Ascending aorta (tissue), 2 donors: ENCODE measurements at regions not wholly inside any gene's neighbourhood (a gene's known extent, or its start where the extent isn't known, plus 50 kb on each side); places are given as distances from the start of the nearest gene placed in this dataset.

ENCODE experiments used
- DNase-seq, 2 donors: peaks; one replicate each; pipeline ENCODE4 v3.0.0-alpha.2; 2019; ENCODE audit warnings: low spot score in 2 of 2
- H3K27ac ChIP-seq, 2 donors: fragments of 200-600 bp; sonication (generic); one replicate each; pipeline ENCODE4 v1.5.1; 2016 to 2017; ENCODE audit warnings: mild to moderate bottlenecking in 1 of 2
- H3K27me3 ChIP-seq: fragments of 200-600 bp; sonication (generic); one replicate; pipeline ENCODE4 v1.5.1; 2017
- H3K36me3 ChIP-seq, 2 donors: fragments of 200-600 bp; sonication (generic); one replicate each; pipeline ENCODE4 v1.5.1; 2016
- H3K4me1 ChIP-seq, 2 donors: fragments of 200-600 bp; sonication (generic); one replicate each; pipeline ENCODE4 v1.5.1; 2016 to 2017; ENCODE audit warnings: mild to moderate bottlenecking in 1 of 2
- H3K4me3 ChIP-seq, 2 donors: fragments of 200-600 bp; sonication (generic); one replicate each; pipeline ENCODE4 v1.5.1; 2016 to 2017; ENCODE audit warnings: mild to moderate bottlenecking in 1 of 2
- H3K9me3 ChIP-seq, 2 donors: fragments of 200-600 bp; sonication (generic); one replicate each; pipeline ENCODE4 v1.5.1; 2016
- intact Hi-C: fragments of 100-400 bp; cut with DNase I; formaldehyde crosslinking; loops from one replicate; pipeline ENCODE4 v1.15.1; 2023
- TF ChIP-seq, protein P1 (sequence below), 3 experiments: fragments of 200-600 bp in 2 of 3; fragments of 450-650 bp in 1 of 3; sonication (generic) in 2 of 3; IDR thresholded peaks; one replicate each; pipeline ENCODE4 v1.5.1; 2016 to 2019; ENCODE audit warnings: antibody characterized with exemption in 3 of 3, mild to moderate bottlenecking in 1 of 3, moderate library complexity in 1 of 3

DNA sequence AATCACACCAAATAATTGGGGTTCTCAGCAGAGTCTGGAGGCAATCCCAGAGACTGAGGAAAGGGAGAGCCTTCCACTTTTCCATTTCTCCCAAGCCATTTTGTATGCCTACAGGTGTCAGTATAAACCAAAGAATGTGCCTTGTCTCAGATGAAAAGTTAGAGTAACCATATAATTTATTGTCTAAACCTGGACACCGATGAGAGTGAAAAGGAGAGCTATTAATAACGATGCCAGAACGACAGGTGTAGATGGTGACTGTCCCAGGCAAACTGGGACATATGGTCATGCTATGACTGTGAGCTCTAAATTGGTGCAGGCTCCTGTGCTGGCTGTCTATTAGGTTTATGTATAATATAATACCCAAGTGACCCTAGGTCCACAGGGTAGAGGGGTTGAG, 219.6 kb downstream of the ARHGAP12 start:
- H3K4me1 ChIP-seq, result peaks cover 11 to 15% of the 10 kb centered on the region in 2 donors
- peak overlapping the region; percentile 71 to 78 for H3K27ac ChIP-seq
- DNase-seq, result no peak
- no peaks in the 10 kb centered on the region for H3K27me3 ChIP-seq
- TF ChIP-seq, protein P1, sequence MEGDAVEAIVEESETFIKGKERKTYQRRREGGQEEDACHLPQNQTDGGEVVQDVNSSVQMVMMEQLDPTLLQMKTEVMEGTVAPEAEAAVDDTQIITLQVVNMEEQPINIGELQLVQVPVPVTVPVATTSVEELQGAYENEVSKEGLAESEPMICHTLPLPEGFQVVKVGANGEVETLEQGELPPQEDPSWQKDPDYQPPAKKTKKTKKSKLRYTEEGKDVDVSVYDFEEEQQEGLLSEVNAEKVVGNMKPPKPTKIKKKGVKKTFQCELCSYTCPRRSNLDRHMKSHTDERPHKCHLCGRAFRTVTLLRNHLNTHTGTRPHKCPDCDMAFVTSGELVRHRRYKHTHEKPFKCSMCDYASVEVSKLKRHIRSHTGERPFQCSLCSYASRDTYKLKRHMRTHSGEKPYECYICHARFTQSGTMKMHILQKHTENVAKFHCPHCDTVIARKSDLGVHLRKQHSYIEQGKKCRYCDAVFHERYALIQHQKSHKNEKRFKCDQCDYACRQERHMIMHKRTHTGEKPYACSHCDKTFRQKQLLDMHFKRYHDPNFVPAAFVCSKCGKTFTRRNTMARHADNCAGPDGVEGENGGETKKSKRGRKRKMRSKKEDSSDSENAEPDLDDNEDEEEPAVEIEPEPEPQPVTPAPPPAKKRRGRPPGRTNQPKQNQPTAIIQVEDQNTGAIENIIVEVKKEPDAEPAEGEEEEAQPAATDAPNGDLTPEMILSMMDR (IDR thresholded peaks at IDR 0.05), result peak in 2 of 3 experiments; percentile 14 to 41
- no peaks in the 10 kb centered on the region for H3K36me3 ChIP-seq
- peaks cover 12 to 34% of the 10 kb centered on the region in 2 donors for H3K9me3 ChIP-seq
- intact Hi-C loops, result loop anchor here (1.0 kb wide), 1 partner anchor 99 kb away; no protein-coding TSS in a partner anchor
- H3K4me3 ChIP-seq, result no peak overlapping the region

- H3K27me3 ChIP-seq, result no peaks in the 10 kb centered on the region
- intact Hi-C loops, result no loop called here
- peaks cover 11 to 15% of the 10 kb centered on the region in 2 donors for H3K4me1 ChIP-seq
These were observed 220.2 kb downstream of the ARHGAP12 start for GRCh38 chr10:31708474-31708873.

GRCh38 chr10:31708046-31708445, 220.6 kb downstream of the ARHGAP12 start:
- intact Hi-C loops, result no loop called here
- Histone ChIP-seq H3K4me1 (peaks cover 11 to 15% of the 10 kb centered on the region in 2 donors), H3K4me3 (peak overlapping the region in 1 of 2 donors; percentile 31), H3K9me3 (peaks cover 12 to 33% of the 10 kb centered on the region in 2 donors), H3K36me3 (no peaks in the 10 kb centered on the region), H3K27me3 (no peaks in the 10 kb centered on the region), H3K27ac (peak overlapping the region; percentile 71 to 78)
- DNase-seq, result no peak
- TF ChIP-seq, protein P1 (IDR thresholded peaks at IDR 0.05), result no peak

More at GRCh38 chr10:31708474-31708873, 220.2 kb downstream of the ARHGAP12 start:
- DNase-seq, result no peak
- Histone ChIP-seq H3K36me3 (no peaks in the 10 kb centered on the region), H3K27ac (peak overlapping the region; percentile 71 to 78), H3K4me3 (peak overlapping the region in 1 of 2 donors; percentile 31), H3K9me3 (peaks cover 12 to 34% of the 10 kb centered on the region in 2 donors)
- TF ChIP-seq, protein P1 (IDR thresholded peaks at IDR 0.05), result no peak

GRCh38 chr10:31707093-31708039, 221.3 kb downstream of the ARHGAP12 start:
- peak in 1 of 2 donors; percentile 78 for DNase-seq
- H3K9me3 ChIP-seq, result peaks cover 12 to 26% of the 10 kb centered on the region in 2 donors
- peak overlapping the region in 1 of 2 donors; percentile 31 for H3K4me3 ChIP-seq
- H3K4me1 ChIP-seq, result peaks cover 11 to 17% of the 10 kb centered on the region in 2 donors
- no peaks in the 10 kb centered on the region for H3K27me3 ChIP-seq
- H3K36me3 ChIP-seq, result no peaks in the 10 kb centered on the region
- TF ChIP-seq, protein P1 (IDR thresholded peaks at IDR 0.05), result no peak
- peak overlapping the region; percentile 71 to 78 for H3K27ac ChIP-seq
- intact Hi-C loops, result no loop called here

DNA sequence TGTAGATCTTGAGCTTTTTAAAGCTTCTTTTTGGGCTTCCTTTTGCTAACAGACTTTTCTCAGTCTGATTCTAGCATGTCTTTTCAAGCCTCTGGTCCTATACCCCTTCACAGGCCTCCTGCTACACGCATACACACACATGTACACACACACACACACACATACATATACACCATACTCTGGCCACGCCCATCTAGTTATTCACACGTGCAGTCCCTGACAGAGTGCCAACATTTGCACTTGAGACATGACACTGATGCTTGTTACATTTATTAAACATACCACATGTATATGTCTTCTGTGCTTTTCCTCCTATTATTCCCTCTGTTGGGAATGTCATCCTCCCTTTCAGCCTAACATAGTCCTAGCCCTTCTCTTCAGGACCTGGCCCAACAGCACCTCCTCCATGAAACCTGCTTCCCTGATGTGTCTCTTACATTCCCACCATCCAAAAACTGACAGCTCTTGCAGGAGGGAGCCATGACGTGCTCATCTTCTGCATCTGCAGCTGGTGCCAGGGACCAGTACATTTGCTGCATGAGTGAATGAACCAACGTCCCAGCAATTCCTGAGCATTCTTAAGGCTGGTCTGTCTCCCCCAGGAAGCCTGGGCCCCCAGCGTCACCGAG, 222.1 kb downstream of the ARHGAP12 start:
- Histone ChIP-seq H3K27ac (peak overlapping the region; percentile 71 to 78), H3K9me3 (peaks cover 7 to 18% of the 10 kb centered on the region in 2 donors), H3K27me3 (no peaks in the 10 kb centered on the region), H3K4me3 (no peak overlapping the region), H3K4me1 (peaks cover 11 to 23% of the 10 kb centered on the region in 2 donors), H3K36me3 (no peaks in the 10 kb centered on the region)
- intact Hi-C loops, result no loop called here
- TF ChIP-seq, protein P1 (IDR thresholded peaks at IDR 0.05), result no peak
- no peak for DNase-seq
